ENCODE measurements at regions not wholly inside any gene's neighbourhood (a gene's known extent, or its start where the extent isn't known, plus 50 kb on each side); places are given as distances from the start of the nearest gene placed in this dataset.

- Histone ChIP-seq H4K91ac (ENCODE audit: insufficient read length, low read depth, low read length) (no peak overlapping the region), H3K9ac (ENCODE audit: extremely low read depth, insufficient read length, low read length) (no peak overlapping the region), H4K5ac (ENCODE audit: insufficient read length, low read depth, low read length) (no peak overlapping the region), H3K9me3 (ENCODE audit: control insufficient read depth, low read depth, low read length) (peaks cover 13% of the 10 kb centered on the region), H3K56ac (ENCODE audit: insufficient read length, low read depth, low read length) (no peak overlapping the region), H3K23me2 (ENCODE audit: insufficient read length, low read depth, low read length, poor library complexity, severe bottlenecking) (no peaks in the 10 kb centered on the region), H3K27me3 (ENCODE audit: insufficient read depth, low read length) (no peaks in the 10 kb centered on the region), H4K8ac (replicated peaks; ENCODE audit: insufficient read length, low read depth, low read length) (no peak overlapping the region), H3K4me1 (ENCODE audit: insufficient read depth, low read length) (no peaks in the 10 kb centered on the region), H3K4ac (ENCODE audit: low read depth, low read length) (no peak overlapping the region), H3T11ph (ENCODE audit: low read length) (no peak overlapping the region), H3K27ac (ENCODE audit: insufficient read length, low read depth, low read length) (no peak overlapping the region), H3K14ac (ENCODE audit: insufficient read depth, low read length) (no peak overlapping the region), H3K23ac (ENCODE audit: insufficient read length, low read depth, low read length) (no peak overlapping the region), H3K79me1 (ENCODE audit: insufficient read depth, low read depth, low read length, poor library complexity, severe bottlenecking) (no peaks in the 10 kb centered on the region), H2BK5ac (ENCODE audit: insufficient read length, low read length) (no peak overlapping the region), H2BK15ac (ENCODE audit: low read depth, low read length) (no peak overlapping the region), H4K20me1 (ENCODE audit: control insufficient read depth, insufficient read depth, insufficient read length) (no peaks in the 10 kb centered on the region), H3K4me2 (ENCODE audit: insufficient read depth, insufficient read length, low read length) (no peak overlapping the region), H2AK5ac (ENCODE audit: insufficient read length, low read length) (no peak overlapping the region), H2AFZ (ENCODE audit: low read length) (no peak overlapping the region), H3K18ac (ENCODE audit: insufficient read length, low read depth, low read length) (no peak overlapping the region), H2BK12ac (ENCODE audit: insufficient read length, low read depth, low read length) (no peak overlapping the region), H2BK20ac (ENCODE audit: low read depth, low read length, poor library complexity, severe bottlenecking) (no peak overlapping the region), H2BK120ac (ENCODE audit: low read depth, low read length, poor library complexity, severe bottlenecking) (no peak overlapping the region), H3K79me2 (ENCODE audit: insufficient read depth, low read length) (no peaks in the 10 kb centered on the region)
- Mint-ChIP-seq H3K27me3 (ENCODE audit: low read depth) (peaks cover 3% of the 10 kb centered on the region), H3K4me1 (peaks cover 8 to 14% of the 10 kb centered on the region in 2 experiments), H3K9me3 (peaks cover 18 to 31% of the 10 kb centered on the region in 2 experiments), H3K27ac (no peak overlapping the region), H3K4me3 (no peak overlapping the region), H3K36me3 (ENCODE audit: insufficient read depth in 1 of 3, low read depth in 3 of 3) (peaks cover 8 to 20% (median 17%) of the 10 kb centered on the region in 3 experiments)
- no peak for TF ChIP-seq CTCF (conservative IDR thresholded peaks at IDR 0.05)
- no CpG with 5 or more reads among the region's 4 CpGs for WGBS (ENCODE audit: extremely low coverage, insufficient read length, low lambda C conversion rate)
- DNase-seq, result no peak
These were observed 167.7 kb downstream of the VAPA start for GRCh38 chr18:10081492-10081891.

All from H9 (cell line).